IMR-90 (cell line): ENCODE measurements at regions not wholly inside any gene's neighbourhood (a gene's known extent, or its start where the extent isn't known, plus 50 kb on each side); places are given as distances from the start of the nearest gene placed in this dataset.

Experiments used
- ATAC-seq: fragments of 200-7000 bp; cut with Tn5 transposase; 2 replicates; pipeline ENCODE4 v1.9.1; 2020; ENCODE audit warnings: low read depth, mild to moderate bottlenecking, moderate library complexity
- BruUV-seq: library from RNA; stranded (reverse); fragments of 400-500 nt; replicated peaks from 2 replicates; lab custom pipeline; 2021; lab: Mats Ljungman, UMichigan
- CTCF ChIA-PET: fragments of 300-600 bp; formaldehyde crosslinking; extraction: SDS; loops from one replicate; lab custom pipeline; 2021; ENCODE audit warnings: antibody characterized with exemption; lab: Yijun Ruan, JAX
- POLR2A ChIA-PET: fragments of 300-600 bp; sonication (Branson Sonifier 250); formaldehyde crosslinking; loops from one replicate; lab custom pipeline; 2022; ENCODE audit warnings: antibody characterized with exemption; ENCODE audit not compliant: unreplicated experiment; lab: Charles Lee
- DNase-seq: peaks from one replicate; pipeline ENCODE4 v3.0.0; 2013
- H2AFZ ChIP-seq: replicated peaks from 2 replicates; pipeline ENCODE3; 2013; ENCODE audit warnings: low read length, mild to moderate bottlenecking; ENCODE audit not compliant: poor library complexity
- H2AK5ac ChIP-seq: 2 replicates; pipeline ENCODE4 v1.6.1; 2013; ENCODE audit warnings: low read depth, low read length, inconsistent platforms
- H2AK9ac ChIP-seq: replicated peaks from 2 replicates; pipeline ENCODE3; 2013; ENCODE audit warnings: mild to moderate bottlenecking, low read depth, low read length, moderate library complexity; ENCODE audit not compliant: poor library complexity
- H2BK120ac ChIP-seq: 2 replicates; pipeline ENCODE4 v1.6.1; 2013; ENCODE audit warnings: low read depth, low read length, inconsistent platforms
- H2BK15ac ChIP-seq: 3 replicates; pipeline ENCODE4 v1.6.1; 2013; ENCODE audit warnings: low read depth, low read length, inconsistent platforms
- H2BK20ac ChIP-seq: 2 replicates; pipeline ENCODE4 v1.6.1; 2013; ENCODE audit warnings: low read depth, mild to moderate bottlenecking, inconsistent platforms, low read length, moderate library complexity
- H2BK5ac ChIP-seq: 2 replicates; pipeline ENCODE4 v1.6.1; 2013; ENCODE audit warnings: mild to moderate bottlenecking, low read depth, low read length, inconsistent platforms; ENCODE audit not compliant: poor library complexity, severe bottlenecking
- H3K14ac ChIP-seq: replicated peaks from 2 replicates; pipeline ENCODE4 v1.6.1; 2013; ENCODE audit warnings: low read depth, low read length, inconsistent platforms
- H3K18ac ChIP-seq: 2 replicates; pipeline ENCODE4 v1.6.1; 2013; ENCODE audit warnings: low read depth, low read length, control low read depth
- H3K23ac ChIP-seq: 2 replicates; pipeline ENCODE4 v1.6.1; 2013; ENCODE audit warnings: low read depth, low read length, inconsistent platforms
- H3K27ac ChIP-seq: 2 replicates; pipeline ENCODE4 v1.5.1; 2013; ENCODE audit warnings: mild to moderate bottlenecking, control low read depth, low read length; ENCODE audit not compliant: insufficient read depth
- H3K27me3 ChIP-seq: 2 replicates; pipeline ENCODE4 v1.6.1; 2013; ENCODE audit warnings: low read length; ENCODE audit not compliant: control insufficient read depth, insufficient read depth
- H3K36me3 ChIP-seq: 2 replicates; pipeline ENCODE4 v1.6.1; 2013; ENCODE audit warnings: low read length, mixed read lengths; ENCODE audit not compliant: control insufficient read depth, insufficient read depth
- H3K4ac ChIP-seq: 2 replicates; pipeline ENCODE4 v1.6.1; 2013; ENCODE audit warnings: low read depth, low read length, inconsistent platforms
- H3K4me1 ChIP-seq: 2 replicates; pipeline ENCODE4 v1.6.1; 2013; ENCODE audit warnings: low read length, mixed read lengths; ENCODE audit not compliant: control insufficient read depth, insufficient read depth
- H3K4me2 ChIP-seq: 2 replicates; pipeline ENCODE4 v1.6.1; 2013; ENCODE audit warnings: low read depth, mild to moderate bottlenecking, control low read depth, low read length, moderate library complexity
- H3K4me3 ChIP-seq: 2 replicates; pipeline ENCODE4 v1.5.1; 2013; ENCODE audit warnings: low read depth, mild to moderate bottlenecking, control low read depth, low read length, moderate library complexity; ENCODE audit not compliant: insufficient read depth
- H3K56ac ChIP-seq: 2 replicates; pipeline ENCODE4 v1.6.1; 2013; ENCODE audit warnings: low read length, inconsistent platforms; ENCODE audit not compliant: insufficient read depth; ENCODE audit errors: extremely low read depth
- H3K79me1 ChIP-seq, 2 experiments: 2 replicates each; pipeline ENCODE4 v1.6.1; 2013; ENCODE audit warnings: low read length in 2 of 2, inconsistent platforms in 1 of 2, low read depth in 1 of 2
- H3K9ac ChIP-seq: 2 replicates; pipeline ENCODE4 v1.6.1; 2013; ENCODE audit warnings: low read depth, low read length, control low read depth
- H3K9me1 ChIP-seq: 2 replicates; pipeline ENCODE4 v1.6.1; 2013; ENCODE audit warnings: low read length, inconsistent platforms; ENCODE audit not compliant: insufficient read depth
- H3K9me3 ChIP-seq: 2 replicates; pipeline ENCODE4 v1.6.1; 2013; ENCODE audit warnings: low read length; ENCODE audit not compliant: control insufficient read depth, insufficient read depth
- H4K20me1 ChIP-seq: 2 replicates; pipeline ENCODE4 v1.6.1; 2013; ENCODE audit warnings: low read length, inconsistent platforms; ENCODE audit not compliant: insufficient read depth
- H4K5ac ChIP-seq: 2 replicates; pipeline ENCODE4 v1.6.1; 2013; ENCODE audit warnings: mild to moderate bottlenecking, low read depth, low read length, control low read depth
- H4K8ac ChIP-seq, 2 experiments: 2 replicates each; pipeline ENCODE4 v1.6.1; 2013; ENCODE audit warnings: low read depth in 2 of 2, low read length in 2 of 2, control low read depth in 1 of 2, inconsistent platforms in 1 of 2
- H4K91ac ChIP-seq: 2 replicates; pipeline ENCODE4 v1.6.1; 2013; ENCODE audit warnings: low read depth, low read length, inconsistent platforms; ENCODE audit not compliant: insufficient read depth
- BHLHE40 ChIP-seq: fragments of 150-350 bp; IDR thresholded peaks from 2 replicates; pipeline ENCODE4 v1.6.1; 2016; ENCODE audit warnings: mild to moderate bottlenecking, low read depth, low read length
- CEBPB ChIP-seq: IDR thresholded peaks from 2 replicates; pipeline ENCODE4 v1.6.1; 2012; ENCODE audit warnings: low read depth, low read length, improper control_type of control experiment
- FOS ChIP-seq: fragments of 150-350 bp; IDR thresholded peaks from 2 replicates; pipeline ENCODE4 v1.6.1; 2016; ENCODE audit warnings: low read depth, low read length
- MAFK ChIP-seq: IDR thresholded peaks from 2 replicates; pipeline ENCODE4 v1.6.1; 2012; ENCODE audit warnings: low read depth, low read length, improper control_type of control experiment
- MXI1 ChIP-seq: IDR thresholded peaks from 2 replicates; pipeline ENCODE4 v1.6.1; 2012; ENCODE audit warnings: low read depth, mild to moderate bottlenecking, low read length, moderate library complexity, borderline replicate concordance
- NFE2L2 ChIP-seq: fragments of 150-350 bp; IDR thresholded peaks from 2 replicates; pipeline ENCODE4 v1.6.1; 2016; ENCODE audit warnings: low read depth, mild to moderate bottlenecking, low read length
- POLR2A ChIP-seq: IDR thresholded peaks from 2 replicates; pipeline ENCODE4 v1.6.1; 2012; ENCODE audit warnings: mild to moderate bottlenecking, low read depth, low read length
- RAD21 ChIP-seq: IDR thresholded peaks from 2 replicates; pipeline ENCODE4 v1.6.1; 2012; ENCODE audit warnings: low read length, improper control_type of control experiment
- RCOR1 ChIP-seq: IDR thresholded peaks from 2 replicates; pipeline ENCODE4 v1.6.1; 2012; ENCODE audit warnings: mild to moderate bottlenecking, low read length, improper control_type of control experiment; ENCODE audit not compliant: insufficient replicate concordance
- RFX5 ChIP-seq: IDR thresholded peaks from 2 replicates; pipeline ENCODE4 v1.8.0; 2012; ENCODE audit warnings: low read depth, mild to moderate bottlenecking, low read length, moderate library complexity
- SMC3 ChIP-seq: fragments of 150-350 bp; IDR thresholded peaks from 2 replicates; pipeline ENCODE4 v1.6.1; 2016; ENCODE audit warnings: low read depth, mild to moderate bottlenecking, antibody characterized with exemption, low read length, moderate library complexity
- USF2 ChIP-seq: fragments of 150-350 bp; IDR thresholded peaks from 2 replicates; pipeline ENCODE4 v1.6.1; 2017; ENCODE audit warnings: mild to moderate bottlenecking, antibody characterized with exemption, low read length, low read depth
- WGBS, 2 experiments: methylation state at CpG; one replicate each; pipeline versions ENCODE4 v1.1.5 to v1.1.7; 2013; ENCODE audit warnings: missing lambda C conversion rate in 2 of 2; ENCODE audit not compliant: insufficient read length in 1 of 2; ENCODE audit errors: extremely low coverage in 2 of 2; 5-methylcytosine and 5-hydroxymethylcytosine counted together
- dilution Hi-C: fragments of 300-500 bp; cut with HindIII; formaldehyde crosslinking; loops from one replicate; pipeline ENCODE4 v1.14.3; 2018; ENCODE audit warnings: low sequenced_read_pairs; ENCODE audit not compliant: unreplicated experiment
- in situ Hi-C: fragments of 300-500 bp; cut with MboI; formaldehyde crosslinking; loops from 3 replicates; pipeline ENCODE4 v1.14.3; 2019; ENCODE audit warnings: low sequenced_read_pairs, inconsistent platforms, mixed read lengths
- intact Hi-C: fragments of 100-400 bp; cut with micrococcal nuclease; formaldehyde crosslinking; loops from 2 replicates; pipeline ENCODE4 v1.10.0; 2022
- TF ChIP-seq, protein P1 (sequence below): fragments of 150-350 bp; IDR thresholded peaks from 2 replicates; pipeline ENCODE4 v1.6.1; 2016; ENCODE audit warnings: low read depth, mild to moderate bottlenecking, low read length, moderate library complexity, borderline replicate concordance

DNA sequence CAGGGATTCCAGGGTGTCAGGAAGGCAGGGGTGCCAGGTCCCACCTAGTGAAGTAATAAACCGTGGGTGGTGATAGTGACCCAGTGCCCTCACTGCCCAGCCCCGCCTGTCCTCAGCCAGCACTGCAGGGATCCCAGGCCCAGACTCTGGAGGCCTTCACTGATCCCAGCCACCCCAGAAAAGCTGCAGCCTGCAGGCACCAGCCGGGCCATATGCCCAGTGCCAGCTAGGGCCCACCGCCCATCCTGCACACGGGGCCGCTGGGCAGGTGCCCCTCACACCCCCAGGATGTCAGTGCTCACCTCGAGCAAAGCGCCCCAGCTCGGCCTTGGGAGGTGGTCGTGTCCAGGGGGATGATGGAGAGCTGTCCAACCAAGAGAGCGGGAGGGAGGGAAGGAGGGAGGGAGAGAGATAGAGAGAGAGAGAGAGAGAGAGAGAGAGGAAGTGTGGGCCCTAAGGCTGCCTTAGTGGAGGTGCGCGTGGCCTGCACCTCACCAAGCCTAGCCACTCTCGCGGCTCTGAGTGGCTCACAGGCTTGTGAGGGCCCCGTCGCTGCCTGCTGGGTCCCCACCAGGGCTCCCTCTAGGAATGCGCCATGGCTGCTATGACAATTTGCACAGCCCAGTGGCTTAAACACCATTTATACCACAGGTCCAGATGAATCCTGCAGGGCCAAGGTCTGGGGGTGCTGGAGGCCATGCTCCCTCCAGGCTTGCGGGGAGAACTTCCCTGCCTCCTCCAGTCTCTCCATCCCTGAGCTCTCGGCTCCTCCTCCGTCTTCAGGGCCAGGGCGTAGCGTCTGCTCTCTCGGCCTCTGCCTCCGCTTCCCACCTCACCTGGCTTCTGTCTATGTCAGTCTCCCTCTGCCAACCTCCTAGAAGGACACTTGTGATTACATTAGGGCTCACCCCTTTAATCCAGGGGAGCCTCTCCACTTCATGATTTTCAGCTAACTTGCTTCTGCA, 401.0 kb downstream of the TMEM121 start:
- no TSS peak for BruUV-seq
- Histone ChIP-seq H2BK20ac (no peak overlapping the region), H4K20me1 (no peaks in the 10 kb centered on the region), H3K79me1 (no peaks in the 10 kb centered on the region), H3K23ac (no peak overlapping the region), H3K4ac (no peak overlapping the region), H2BK5ac (no peak overlapping the region), H3K56ac (no peak overlapping the region), H2AFZ (no peak overlapping the region), H4K8ac (no peak overlapping the region), H2BK15ac (no peak overlapping the region), H3K36me3 (no peaks in the 10 kb centered on the region), H3K4me1 (no peaks in the 10 kb centered on the region), H3K4me2 (no peak overlapping the region), H3K18ac (no peak overlapping the region), H3K9me3 (peaks cover 43% of the 10 kb centered on the region), H3K9ac (no peak overlapping the region), H3K9me1 (no peaks in the 10 kb centered on the region), H3K27ac (no peak overlapping the region), H2BK120ac (no peak overlapping the region), H4K5ac (no peak overlapping the region), H2AK5ac (no peak overlapping the region), H2AK9ac (no peak overlapping the region), H3K14ac (no peak overlapping the region), H3K4me3 (no peak overlapping the region), H4K91ac (no peak overlapping the region), H3K27me3 (no peaks in the 10 kb centered on the region)
- ATAC-seq, result no peak
- DNase-seq, result no peak
- no peak for TF ChIP-seq FOS
- no peak for TF ChIP-seq SMC3
- TF ChIP-seq NFE2L2, result no peak
- no peak for TF ChIP-seq MAFK
- no peak for TF ChIP-seq POLR2A
- TF ChIP-seq BHLHE40, result no peak
- no peak for TF ChIP-seq MXI1
- no peak for TF ChIP-seq RCOR1
- TF ChIP-seq CEBPB, result no peak
- TF ChIP-seq RFX5, result no peak
- no peak for TF ChIP-seq USF2
- TF ChIP-seq RAD21, result no peak
- TF ChIP-seq, protein P1, sequence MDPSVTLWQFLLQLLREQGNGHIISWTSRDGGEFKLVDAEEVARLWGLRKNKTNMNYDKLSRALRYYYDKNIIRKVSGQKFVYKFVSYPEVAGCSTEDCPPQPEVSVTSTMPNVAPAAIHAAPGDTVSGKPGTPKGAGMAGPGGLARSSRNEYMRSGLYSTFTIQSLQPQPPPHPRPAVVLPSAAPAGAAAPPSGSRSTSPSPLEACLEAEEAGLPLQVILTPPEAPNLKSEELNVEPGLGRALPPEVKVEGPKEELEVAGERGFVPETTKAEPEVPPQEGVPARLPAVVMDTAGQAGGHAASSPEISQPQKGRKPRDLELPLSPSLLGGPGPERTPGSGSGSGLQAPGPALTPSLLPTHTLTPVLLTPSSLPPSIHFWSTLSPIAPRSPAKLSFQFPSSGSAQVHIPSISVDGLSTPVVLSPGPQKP, result no peak
- dilution Hi-C loops, result no loop called here
- WGBS, 2 experiments, result 73% methylated on average over 3 of the region's 25 CpGs; no CpG with 5 or more reads in 1 of the 2 experiments
- in situ Hi-C loops, result no loop called here
- intact Hi-C loops, result no loop called here
- ChIA-PET CTCF (no interaction called here), POLR2A (no interaction called here)
